Ovary (tissue), 7 donors: ENCODE measurements at regions not wholly inside any gene's neighbourhood (a gene's known extent, or its start where the extent isn't known, plus 50 kb on each side); places are given as distances from the start of the nearest gene placed in this dataset.
"Not testable (repeated sequence)": the region's sequence is repeated elsewhere in the genome, so short reads cannot be mapped to it uniquely, and the experiment has no call there.

Source experiments
- DNase-seq, 5 donors: peaks; one replicate each; pipeline ENCODE4 v3.0.0-alpha.2; 2019 to 2020
- H3K27ac ChIP-seq, 2 donors: fragments of 200-600 bp; one replicate each; pipeline versions ENCODE4 v1.5.1 to v1.8.0; 2019 to 2022
- H3K27me3 ChIP-seq: fragments of 200-600 bp; one replicate; pipeline ENCODE4 v1.8.0; 2022
- H3K36me3 ChIP-seq: fragments of 200-600 bp; sonication (generic); one replicate; pipeline ENCODE4 v1.5.1; 2019
- H3K4me1 ChIP-seq: one replicate; pipeline ENCODE4 v1.8.1; 2013; ENCODE audit warnings: mild to moderate bottlenecking, moderate library complexity; ENCODE audit not compliant: insufficient read depth
- H3K4me3 ChIP-seq: fragments of 200-600 bp; sonication (generic); one replicate; pipeline ENCODE4 v1.5.1; 2017
- H3K9me3 ChIP-seq, 2 donors: fragments of 200-600 bp in 1 of 2; sonication (generic) in 1 of 2; one replicate each; pipeline versions ENCODE4 v1.5.1 to v1.8.1; 2013 to 2019; ENCODE audit warnings: mild to moderate bottlenecking in 1 of 2, moderate library complexity in 1 of 2
- CTCF ChIP-seq, 3 donors: fragments of 450-650 bp in 2 of 3; fragments of 200-600 bp in 1 of 3; IDR thresholded peaks; one replicate each; pipeline versions ENCODE4 v1.5.1 to v1.8.0; 2016 to 2022; ENCODE audit warnings: antibody characterized with exemption in 3 of 3, mild to moderate bottlenecking in 1 of 3
- EP300 ChIP-seq: sonication (generic); formaldehyde crosslinking; IDR thresholded peaks from one replicate; pipeline ENCODE4 v1.6.1; 2017; ENCODE audit warnings: antibody characterized with exemption
- POLR2A ChIP-seq: fragments of 450-650 bp; IDR thresholded peaks from one replicate; pipeline ENCODE4 v1.6.1; 2017; ENCODE audit warnings: antibody characterized with exemption, mild to moderate bottlenecking, moderate library complexity
- WGBS, 3 donors: extraction: QIAGEN DNeasy Blood & Tissue Kit in 1 of 3; methylation state at CpG; one replicate each; pipeline versions ENCODE4 v1.1.5 to v1.1.7; 2013 to 2017; 5-methylcytosine and 5-hydroxymethylcytosine counted together
- intact Hi-C, 4 donors: fragments of 100-400 bp; cut with DNase I; formaldehyde crosslinking; loops; one replicate each; pipeline versions ENCODE4 v1.11.0 to v1.15.1; 2022 to 2023
- donor health status: DM: no; HTN: no; CAD: no; lungs with moderate emphysema.
- donor health status: DM: no; HTN: no; CAD: no.
- donor health status: Bipolar disorder and iron deficiency.
- donor health status: DM: no; HTN: no; CAD: no.
- donor health status: DM: yes; HTN: yes; CAD: no.

- no peaks in the 10 kb centered on the region for H3K36me3 ChIP-seq
- DNase-seq: no peak
- H3K27me3 ChIP-seq: no peaks in the 10 kb centered on the region
- no peaks in the 10 kb centered on the region for H3K4me1 ChIP-seq
- WGBS, 3 donors: 76 to 85% (median 84%) methylated on average over 7 of the region's 7 CpGs
- TF ChIP-seq POLR2A (no peak), EP300 (no peak), CTCF (IDR thresholded peaks at IDR 0.05) (no peak)
- H3K27ac ChIP-seq: no peak overlapping the region
- intact Hi-C loops: no loop called here
- no peak overlapping the region for H3K4me3 ChIP-seq
- no peaks in the 10 kb centered on the region for H3K9me3 ChIP-seq
Measured at GRCh38 chr16:5214466-5214865, 116.9 kb upstream of the EEF2KMT start.

GRCh38 chr16:5212501-5212900, 114.9 kb upstream of the EEF2KMT start:
- H3K36me3 ChIP-seq, DNase-seq, H3K9me3 ChIP-seq, H3K27ac ChIP-seq, intact Hi-C loops, H3K27me3 ChIP-seq, H3K4me1 ChIP-seq, H3K4me3 ChIP-seq: not testable (repeated sequence)
- WGBS, 3 donors: 6 to 10% (median 7%) methylated on average over 5 of the region's 5 CpGs

GRCh38 chr16:5207862-5208498, 110.4 kb upstream of the EEF2KMT start:
- H3K9me3 ChIP-seq, H3K4me3 ChIP-seq, H3K4me1 ChIP-seq, H3K27me3 ChIP-seq, DNase-seq, H3K36me3 ChIP-seq, H3K27ac ChIP-seq, intact Hi-C loops: not testable (repeated sequence)
- WGBS, 3 donors: 75 to 89% (median 80%) methylated on average over 1 of the region's 1 CpG

GRCh38 chr16:5207001-5207523, 109.5 kb upstream of the EEF2KMT start:
- WGBS, 3 donors: 87 to 90% (median 89%) methylated on average over 26 of the region's 26 CpGs
- Histone ChIP-seq H3K4me1 (no peaks in the 10 kb centered on the region), H3K9me3 (peaks cover 0 to 4% of the 10 kb centered on the region in 2 donors), H3K27ac (no peak overlapping the region), H3K4me3 (no peak overlapping the region), H3K27me3 (no peaks in the 10 kb centered on the region), H3K36me3 (no peaks in the 10 kb centered on the region)
- DNase-seq: no peak
- TF ChIP-seq POLR2A (no peak), EP300 (no peak), CTCF (IDR thresholded peaks at IDR 0.05) (no peak)
- intact Hi-C loops: no loop called here

- no peak overlapping the region for H3K27ac ChIP-seq
- peaks cover 0 to 4% of the 10 kb centered on the region in 2 donors for H3K9me3 ChIP-seq
- H3K4me1 ChIP-seq: no peaks in the 10 kb centered on the region
- TF ChIP-seq EP300 (no peak), POLR2A (no peak), CTCF (IDR thresholded peaks at IDR 0.05) (no peak)
- H3K4me3 ChIP-seq: no peak overlapping the region
- WGBS, 3 donors: 47 to 49% (median 48%) methylated on average over 4 of the region's 4 CpGs
- H3K27me3 ChIP-seq: no peaks in the 10 kb centered on the region
- DNase-seq: no peak
- no peaks in the 10 kb centered on the region for H3K36me3 ChIP-seq
- intact Hi-C loops: no loop called here
Measured at GRCh38 chr16:5206331-5206990, 108.9 kb upstream of the EEF2KMT start.
